Endodermal cell (in vitro differentiated cells): ENCODE measurements at regions not wholly inside any gene's neighbourhood (a gene's known extent, or its start where the extent isn't known, plus 50 kb on each side); places are given as distances from the start of the nearest gene placed in this dataset.

Experiments used
- DNase-seq: peaks from one replicate; pipeline ENCODE4 v3.0.0-alpha.2; 2017
- H3K27ac ChIP-seq: 2 replicates; pipeline ENCODE4 v1.5.1; 2013; ENCODE audit warnings: mild to moderate bottlenecking, low read depth, low read length, moderate library complexity
- H3K27me3 ChIP-seq: 2 replicates; pipeline ENCODE4 v1.6.1; 2013; ENCODE audit warnings: mild to moderate bottlenecking, low read length, moderate library complexity; ENCODE audit not compliant: insufficient read depth, control insufficient read depth, poor library complexity, severe bottlenecking
- H3K36me3 ChIP-seq: 2 replicates; pipeline ENCODE4 v1.7.0; 2013; ENCODE audit warnings: mild to moderate bottlenecking, low read length, moderate library complexity; ENCODE audit not compliant: control insufficient read depth, insufficient read depth
- H3K4me1 ChIP-seq: one replicate; pipeline ENCODE4 v1.7.0; 2013; ENCODE audit warnings: low read length; ENCODE audit not compliant: control insufficient read depth, insufficient read depth
- H3K4me3 ChIP-seq: 2 replicates; pipeline ENCODE4 v1.5.1; 2013; ENCODE audit warnings: mild to moderate bottlenecking, low read length, moderate library complexity
- H3K9ac ChIP-seq: 2 replicates; pipeline ENCODE4 v1.6.1; 2013; ENCODE audit warnings: mild to moderate bottlenecking, low read length, moderate library complexity; ENCODE audit not compliant: poor library complexity, severe bottlenecking; ENCODE audit errors: extremely low read depth
- H3K9me3 ChIP-seq: 2 replicates; pipeline ENCODE4 v1.6.1; 2013; ENCODE audit warnings: mild to moderate bottlenecking, low read length, moderate library complexity; ENCODE audit not compliant: control insufficient read depth
- H3K27ac Mint-ChIP-seq: 2 replicates; pipeline ENCODE4 v1.8.0; 2020; ENCODE audit warnings: mixed read lengths
- H3K27me3 Mint-ChIP-seq: 2 replicates; pipeline ENCODE4 v1.8.0; 2021; ENCODE audit warnings: mild to moderate bottlenecking, mixed read lengths; ENCODE audit not compliant: insufficient read depth
- H3K36me3 Mint-ChIP-seq: 2 replicates; pipeline ENCODE4 v1.8.0; 2020; ENCODE audit warnings: low read depth, mixed read lengths
- H3K4me1 Mint-ChIP-seq: 2 replicates; pipeline ENCODE4 v1.8.0; 2020; ENCODE audit warnings: mixed read lengths
- H3K4me3 Mint-ChIP-seq: 2 replicates; pipeline ENCODE4 v1.8.0; 2020; ENCODE audit warnings: mild to moderate bottlenecking, moderate library complexity, mixed read lengths
- H3K9me3 Mint-ChIP-seq: 2 replicates; pipeline ENCODE4 v1.8.0; 2020; ENCODE audit warnings: mild to moderate bottlenecking, mixed read lengths
- CTCF ChIP-seq: fragments of 200-600 bp; sonication (generic); conservative IDR thresholded peaks from 2 replicates; pipeline ENCODE4 v1.5.0; 2021; ENCODE audit warnings: antibody characterized with exemption, mild to moderate bottlenecking
- WGBS, 2 experiments: methylation state at CpG; one replicate each; pipeline versions ENCODE4 v1.1.5 to v1.1.7; 2013; ENCODE audit warnings: missing lambda C conversion rate in 2 of 2, mixed read lengths in 1 of 2; ENCODE audit not compliant: insufficient coverage in 1 of 2, insufficient read length in 1 of 2; 5-methylcytosine and 5-hydroxymethylcytosine counted together

GRCh38 chr7:113810080-113810744 is 108.6 kb downstream of the PPP1R3A start:
- Histone ChIP-seq H3K36me3 (no peaks in the 10 kb centered on the region), H3K27ac (no peak overlapping the region), H3K27me3 (no peaks in the 10 kb centered on the region), H3K9me3 (no peaks in the 10 kb centered on the region), H3K9ac (no peak overlapping the region), H3K4me3 (no peak overlapping the region), H3K4me1 (no peaks in the 10 kb centered on the region)
- H3K36me3 Mint-ChIP-seq, result no peaks in the 10 kb centered on the region
- H3K27me3 Mint-ChIP-seq, result no peaks in the 10 kb centered on the region
- no peaks in the 10 kb centered on the region for H3K9me3 Mint-ChIP-seq
- TF ChIP-seq CTCF, result no peak
- 73% methylated on average over 1 of the region's 1 CpG; no CpG with 5 or more reads in 1 of the 2 experiments for WGBS, 2 experiments
- H3K4me1 Mint-ChIP-seq, result no peaks in the 10 kb centered on the region
- H3K4me3 Mint-ChIP-seq, result no peak overlapping the region
- H3K27ac Mint-ChIP-seq, result no peak overlapping the region
- DNase-seq, result no peak

- no peaks in the 10 kb centered on the region for H3K36me3 ChIP-seq
- Mint-ChIP-seq H3K9me3 (no peaks in the 10 kb centered on the region), H3K27me3 (no peaks in the 10 kb centered on the region), H3K36me3 (no peaks in the 10 kb centered on the region), H3K4me3 (no peak overlapping the region), H3K4me1 (no peaks in the 10 kb centered on the region), H3K27ac (no peak overlapping the region)
- no peak for TF ChIP-seq CTCF
- 94 to 100% methylated on average over 1 to 3 of the region's 3 CpGs for WGBS, 2 experiments
- no peak overlapping the region for H3K4me3 ChIP-seq
- DNase-seq, result no peak
- no peaks in the 10 kb centered on the region for H3K9me3 ChIP-seq
- H3K27me3 ChIP-seq, result no peaks in the 10 kb centered on the region
- H3K4me1 ChIP-seq, result no peaks in the 10 kb centered on the region
- H3K27ac ChIP-seq, result no peak overlapping the region
- no peak overlapping the region for H3K9ac ChIP-seq
Observed at GRCh38 chr7:113809581-113809980, 109.2 kb downstream of the PPP1R3A start.

DNA sequence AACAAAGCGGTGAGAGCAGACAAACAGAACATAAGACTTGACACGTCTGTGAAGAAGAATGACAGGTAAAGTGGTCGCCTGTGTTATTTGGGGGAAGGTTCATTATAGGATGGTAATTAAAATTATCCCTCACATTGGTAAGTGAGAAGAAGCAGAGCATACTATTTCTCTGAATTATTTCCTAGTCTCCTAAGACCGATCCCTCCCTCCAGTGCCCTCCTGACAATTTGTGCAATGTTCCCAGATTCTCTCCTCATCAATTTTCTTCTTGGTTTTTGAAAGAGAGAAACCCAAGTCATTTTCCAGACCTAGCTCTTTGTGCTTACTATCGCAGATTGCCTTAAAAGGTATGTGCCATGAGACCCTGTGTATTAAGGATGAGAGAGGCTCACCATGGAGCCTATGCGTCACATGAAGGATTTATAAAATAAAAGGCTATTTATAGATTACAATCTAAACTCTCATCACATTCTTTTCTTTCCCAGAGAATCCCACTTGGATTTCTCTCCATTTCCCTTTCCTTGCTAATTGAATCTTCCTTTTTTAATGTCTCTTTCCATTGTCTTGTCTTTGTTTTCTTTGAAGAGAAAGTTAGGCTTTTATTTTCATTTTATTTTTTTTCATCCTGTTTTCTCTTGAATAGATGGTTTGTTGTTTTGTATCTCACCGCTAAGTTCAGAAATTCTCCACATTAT is 112.0 kb downstream of the PPP1R3A start:
- H3K27me3 Mint-ChIP-seq, result no peaks in the 10 kb centered on the region
- DNase-seq, result no peak
- no peaks in the 10 kb centered on the region for H3K36me3 ChIP-seq
- no peaks in the 10 kb centered on the region for H3K27me3 ChIP-seq
- H3K9me3 Mint-ChIP-seq, result no peaks in the 10 kb centered on the region
- no peak overlapping the region for H3K27ac ChIP-seq
- no peak overlapping the region for H3K27ac Mint-ChIP-seq
- TF ChIP-seq CTCF, result no peak
- H3K4me3 Mint-ChIP-seq, result no peak overlapping the region
- H3K36me3 Mint-ChIP-seq, result no peaks in the 10 kb centered on the region
- H3K4me3 ChIP-seq, result no peak overlapping the region
- no peaks in the 10 kb centered on the region for H3K4me1 ChIP-seq
- whole genome bisulfite sequencing, 2 experiments, result 90 to 100% methylated on average over 1 to 7 of the region's 7 CpGs
- H3K9ac ChIP-seq, result no peak overlapping the region
- no peaks in the 10 kb centered on the region for H3K9me3 ChIP-seq
- no peaks in the 10 kb centered on the region for H3K4me1 Mint-ChIP-seq
